SU-DHL-6 (cell line): ENCODE measurements at regions not wholly inside any gene's neighbourhood (a gene's known extent, or its start where the extent isn't known, plus 50 kb on each side); places are given as distances from the start of the nearest gene placed in this dataset.

ENCODE experiments used
- H2AFZ ChIP-seq: fragments of 200-600 bp; sonication (generic); 2 replicates; pipeline ENCODE4 v1.6.1; 2014; ENCODE audit warnings: low read depth, mild to moderate bottlenecking, moderate library complexity, mixed read lengths, antibody characterized with exemption, low read length; ENCODE audit not compliant: severe bottlenecking
- H3F3A ChIP-seq: fragments of 200-600 bp; shearing (Covaris generic); 2 replicates; pipeline ENCODE4 v1.6.0; 2016; ENCODE audit warnings: antibody characterized with exemption, mild to moderate bottlenecking; ENCODE audit not compliant: insufficient read depth
- H3K27ac ChIP-seq: fragments of 200-600 bp; sonication (generic); 2 replicates; pipeline ENCODE4 v1.5.1; 2016; ENCODE audit warnings: low read depth, mild to moderate bottlenecking, low read length, moderate library complexity, mixed read lengths
- H3K27me3 ChIP-seq: fragments of 200-600 bp; sonication (generic), shearing (Covaris generic); 2 replicates; pipeline ENCODE4 v1.6.0; 2014; ENCODE audit warnings: mild to moderate bottlenecking, low read length
- H3K36me3 ChIP-seq: fragments of 200-600 bp; sonication (generic); 2 replicates; pipeline ENCODE4 v1.6.1; 2014; ENCODE audit warnings: mild to moderate bottlenecking, low read length, mixed read lengths
- H3K4me2 ChIP-seq: fragments of 300-600, 200-600 bp; shearing (Covaris generic), sonication (generic); 2 replicates; pipeline ENCODE4 v1.6.0; 2014; ENCODE audit warnings: low read length, low read depth, mild to moderate bottlenecking; ENCODE audit not compliant: poor library complexity, severe bottlenecking
- H3K4me3 ChIP-seq: fragments of 200-600 bp; sonication (generic); 2 replicates; pipeline ENCODE4 v1.5.1; 2014; ENCODE audit warnings: antibody characterized with exemption, low read length, mild to moderate bottlenecking, mixed read lengths; ENCODE audit not compliant: insufficient read depth, poor library complexity, severe bottlenecking
- H3K79me2 ChIP-seq: fragments of 200-600 bp; sonication (generic); 2 replicates; pipeline ENCODE4 v1.6.1; 2014; ENCODE audit warnings: mild to moderate bottlenecking, low read length, moderate library complexity; ENCODE audit not compliant: insufficient read depth
- H3K9ac ChIP-seq: fragments of 200-600 bp; sonication (generic); 2 replicates; pipeline ENCODE4 v1.7.0; 2014; ENCODE audit warnings: mild to moderate bottlenecking, low read length
- H3K9me2 ChIP-seq: fragments of 200-600 bp; sonication (generic); replicated peaks from 2 replicates; pipeline ENCODE4 v1.6.1; 2014; ENCODE audit warnings: low read length; ENCODE audit not compliant: insufficient read depth
- H3K9me3 ChIP-seq: fragments of 200-600 bp; sonication (generic); 2 replicates; pipeline ENCODE4 v1.6.1; 2014; ENCODE audit warnings: low read length, mixed read lengths; ENCODE audit not compliant: insufficient read depth
- H4K20me1 ChIP-seq: fragments of 200-600 bp; sonication (generic); 2 replicates; pipeline ENCODE4 v1.6.1; 2014; ENCODE audit warnings: low read depth, mild to moderate bottlenecking, antibody characterized with exemption, low read length, moderate library complexity, mixed read lengths
- EZH2phosphoT487 ChIP-seq: fragments of 200-600 bp; sonication (generic), shearing (Covaris generic); conservative IDR thresholded peaks from 2 replicates; pipeline ENCODE4 v1.6.1; 2018; ENCODE audit warnings: mild to moderate bottlenecking, antibody characterized with exemption, low read length, moderate library complexity, mixed read lengths
- TF ChIP-seq, protein P1 (sequence below): fragments of 200-600 bp; sonication (generic); IDR thresholded peaks from one replicate; pipeline ENCODE4 v1.5.1; 2017; ENCODE audit warnings: antibody characterized with exemption, mild to moderate bottlenecking, low read length, moderate library complexity; ENCODE audit not compliant: insufficient read depth, poor library complexity, severe bottlenecking

DNA sequence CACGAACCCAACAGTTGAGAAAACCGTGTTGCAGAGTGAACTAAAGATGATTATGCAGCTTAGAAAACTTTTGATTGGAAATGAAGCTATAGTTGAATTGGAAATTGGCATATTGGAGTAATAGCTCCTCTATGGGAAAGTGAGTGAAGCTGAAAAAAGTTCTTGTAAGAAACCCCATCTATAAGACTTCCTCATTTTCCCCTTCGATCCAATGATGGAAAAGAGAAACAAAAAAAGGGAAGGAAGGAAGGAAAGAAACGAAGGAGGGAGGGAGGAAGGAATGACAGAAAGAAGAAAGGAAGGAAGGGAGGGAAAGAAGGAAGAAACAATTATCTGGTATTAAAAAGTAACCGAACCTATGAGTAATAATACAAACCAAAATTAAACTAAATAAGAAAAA is 791.8 kb upstream of the NR2F2 start:
- no peaks in the 10 kb centered on the region for H3K9me2 ChIP-seq
- H3K79me2 ChIP-seq = no peaks in the 10 kb centered on the region
- TF ChIP-seq, protein P1, sequence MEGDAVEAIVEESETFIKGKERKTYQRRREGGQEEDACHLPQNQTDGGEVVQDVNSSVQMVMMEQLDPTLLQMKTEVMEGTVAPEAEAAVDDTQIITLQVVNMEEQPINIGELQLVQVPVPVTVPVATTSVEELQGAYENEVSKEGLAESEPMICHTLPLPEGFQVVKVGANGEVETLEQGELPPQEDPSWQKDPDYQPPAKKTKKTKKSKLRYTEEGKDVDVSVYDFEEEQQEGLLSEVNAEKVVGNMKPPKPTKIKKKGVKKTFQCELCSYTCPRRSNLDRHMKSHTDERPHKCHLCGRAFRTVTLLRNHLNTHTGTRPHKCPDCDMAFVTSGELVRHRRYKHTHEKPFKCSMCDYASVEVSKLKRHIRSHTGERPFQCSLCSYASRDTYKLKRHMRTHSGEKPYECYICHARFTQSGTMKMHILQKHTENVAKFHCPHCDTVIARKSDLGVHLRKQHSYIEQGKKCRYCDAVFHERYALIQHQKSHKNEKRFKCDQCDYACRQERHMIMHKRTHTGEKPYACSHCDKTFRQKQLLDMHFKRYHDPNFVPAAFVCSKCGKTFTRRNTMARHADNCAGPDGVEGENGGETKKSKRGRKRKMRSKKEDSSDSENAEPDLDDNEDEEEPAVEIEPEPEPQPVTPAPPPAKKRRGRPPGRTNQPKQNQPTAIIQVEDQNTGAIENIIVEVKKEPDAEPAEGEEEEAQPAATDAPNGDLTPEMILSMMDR = no peak
- no peak for TF ChIP-seq EZH2phosphoT487
- H2AFZ ChIP-seq = no peak overlapping the region
- no peaks in the 10 kb centered on the region for H3F3A ChIP-seq
- H3K4me2 ChIP-seq = no peak overlapping the region
- no peak overlapping the region for H3K9ac ChIP-seq
- no peaks in the 10 kb centered on the region for H3K27me3 ChIP-seq
- no peaks in the 10 kb centered on the region for H3K36me3 ChIP-seq
- no peaks in the 10 kb centered on the region for H4K20me1 ChIP-seq
- H3K27ac ChIP-seq = no peak overlapping the region
- H3K4me3 ChIP-seq = no peak overlapping the region
- H3K9me3 ChIP-seq = no peaks in the 10 kb centered on the region

DNA sequence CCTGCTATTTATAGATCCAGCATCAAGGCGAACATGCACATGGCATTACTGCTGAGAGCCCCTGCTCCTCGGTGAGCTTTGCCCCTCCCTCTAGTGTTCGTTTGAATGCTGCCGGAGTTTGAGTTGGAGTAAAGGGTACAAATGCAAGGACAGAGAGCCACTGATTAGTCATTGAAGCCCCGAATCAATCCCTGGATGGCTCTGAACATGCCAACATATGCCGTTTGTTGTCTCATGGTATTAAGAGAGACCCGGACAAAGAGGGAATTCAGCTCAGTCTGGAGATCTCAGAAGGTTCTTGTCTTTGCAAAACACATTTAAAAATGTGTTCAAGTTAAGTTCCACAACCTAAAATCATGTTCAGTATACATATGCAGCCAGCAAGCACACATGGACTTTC is 789.2 kb upstream of the NR2F2 start:
- Histone ChIP-seq H4K20me1 (no peaks in the 10 kb centered on the region), H3K36me3 (no peaks in the 10 kb centered on the region)
- TF ChIP-seq, protein P1 = no peak
- TF ChIP-seq EZH2phosphoT487 = no peak

DNA sequence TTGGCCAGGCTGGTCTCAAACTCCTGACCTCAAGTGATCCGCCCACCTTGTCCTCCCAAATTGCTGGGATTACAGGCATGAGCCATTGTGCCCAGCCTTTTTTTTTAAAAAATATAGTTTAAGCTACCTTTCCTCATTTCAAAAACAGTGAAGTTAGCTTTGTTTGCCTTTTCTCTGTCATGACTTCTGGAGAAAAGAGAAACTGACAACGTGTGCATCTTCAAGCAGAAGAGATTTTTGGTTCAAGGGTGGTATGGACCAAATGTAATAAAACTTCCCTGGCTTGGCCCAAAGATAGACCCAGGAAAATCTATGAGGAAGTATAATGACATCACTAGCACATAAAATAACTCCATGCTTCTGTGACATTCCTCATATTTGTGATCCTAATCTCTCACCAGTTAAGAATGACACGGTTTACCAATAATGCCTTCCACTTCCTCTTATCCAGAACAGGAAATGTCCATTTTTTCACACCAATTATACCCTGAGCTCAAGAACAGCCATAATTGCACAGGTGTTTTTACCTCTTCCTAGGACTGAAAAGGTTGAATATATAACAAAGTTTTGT is 781.2 kb upstream of the NR2F2 start:
- no peaks in the 10 kb centered on the region for H3K27me3 ChIP-seq
- no peak overlapping the region for H3K9ac ChIP-seq
- H3K79me2 ChIP-seq = no peaks in the 10 kb centered on the region
- no peak overlapping the region for H3K27ac ChIP-seq
- H2AFZ ChIP-seq = no peak overlapping the region
- H3K4me2 ChIP-seq = no peak overlapping the region
- H3K4me3 ChIP-seq = no peak overlapping the region
- H3F3A ChIP-seq = no peaks in the 10 kb centered on the region
- no peaks in the 10 kb centered on the region for H3K9me2 ChIP-seq
- H3K36me3 ChIP-seq = no peaks in the 10 kb centered on the region
- no peaks in the 10 kb centered on the region for H3K9me3 ChIP-seq
- TF ChIP-seq, protein P1 = no peak
- no peaks in the 10 kb centered on the region for H4K20me1 ChIP-seq

More for the DNA sequence above, 789.2 kb upstream of the NR2F2 start:
- no peaks in the 10 kb centered on the region for H3K9me3 ChIP-seq
- H3K9ac ChIP-seq = no peak overlapping the region
- no peaks in the 10 kb centered on the region for H3K9me2 ChIP-seq
- no peaks in the 10 kb centered on the region for H3K27me3 ChIP-seq
- no peak overlapping the region for H2AFZ ChIP-seq
- no peak overlapping the region for H3K4me3 ChIP-seq
- no peak overlapping the region for H3K27ac ChIP-seq
- no peaks in the 10 kb centered on the region for H3F3A ChIP-seq
- no peaks in the 10 kb centered on the region for H3K79me2 ChIP-seq
- H3K4me2 ChIP-seq = no peak overlapping the region
